Left renal cortex interstitium (tissue), 4 donors: ENCODE measurements at regions not wholly inside any gene's neighbourhood (a gene's known extent, or its start where the extent isn't known, plus 50 kb on each side); places are given as distances from the start of the nearest gene placed in this dataset.

Experiments
- DNase-seq, 4 donors: peaks; one replicate each; pipeline ENCODE4 v3.0.0-alpha.2; 2013; ENCODE audit warnings: low read depth in 4 of 4, low spot score in 2 of 4, missing footprints in 1 of 4

DNA sequence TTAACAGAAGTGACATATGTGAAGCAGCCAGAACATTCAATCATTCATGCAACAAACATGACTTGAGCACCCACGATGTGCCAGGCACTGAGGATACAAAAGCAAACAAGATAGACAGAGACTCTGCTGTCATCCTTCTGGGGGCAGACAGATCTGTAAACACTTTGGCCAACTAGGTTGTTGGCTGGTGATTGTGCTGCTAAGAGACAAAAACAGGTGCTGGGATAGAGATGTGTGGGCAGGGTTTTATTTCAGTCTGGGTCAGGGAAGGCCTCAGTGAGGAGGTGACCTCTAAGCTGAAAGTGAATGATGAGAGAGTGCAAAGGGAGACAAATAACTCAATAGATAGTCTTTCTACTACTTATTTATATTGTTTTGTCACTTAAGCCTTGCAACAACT lies 147.0 kb upstream of the VEPH1 start:
- no peak for DNase-seq

DNA sequence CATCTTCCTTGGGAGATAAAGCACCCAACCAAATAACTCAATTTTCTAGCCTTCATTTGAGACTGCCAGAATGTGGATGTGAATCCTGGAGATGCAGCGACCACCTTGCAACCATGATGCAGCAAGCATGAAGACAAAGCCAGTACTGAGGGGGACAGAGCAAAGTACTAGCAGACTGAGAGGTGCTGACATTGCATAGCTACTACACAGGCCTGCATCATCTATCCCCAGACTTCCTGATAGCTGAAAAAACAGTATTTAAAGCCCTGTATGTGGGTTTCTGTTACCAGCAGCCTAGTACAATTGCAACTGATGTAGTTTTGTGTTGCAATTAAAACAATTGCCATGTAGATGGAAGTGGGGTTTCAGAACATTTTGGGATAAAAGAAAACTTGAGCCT lies 146.3 kb upstream of the VEPH1 start:
- DNase-seq: no peak

DNA sequence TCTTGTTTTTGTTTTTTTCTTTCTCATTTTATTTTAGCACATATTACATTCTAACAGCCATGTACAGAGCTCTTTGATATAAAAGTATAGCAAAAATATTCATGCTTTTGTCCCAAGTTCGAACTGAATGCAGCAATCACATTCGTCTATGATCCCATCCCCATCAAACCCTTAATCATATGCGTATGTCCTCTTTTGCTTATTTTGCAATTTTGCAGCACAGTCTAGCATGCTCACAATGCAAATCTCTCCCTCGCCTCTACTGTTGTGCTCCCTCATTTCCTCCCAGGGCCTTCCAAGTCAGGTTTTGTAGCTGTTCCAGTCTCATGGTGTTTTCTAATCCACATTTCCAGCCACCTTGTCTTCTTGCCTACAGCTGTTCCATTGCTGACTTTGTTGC lies 144.6 kb upstream of the VEPH1 start:
- DNase-seq: no peak

DNA sequence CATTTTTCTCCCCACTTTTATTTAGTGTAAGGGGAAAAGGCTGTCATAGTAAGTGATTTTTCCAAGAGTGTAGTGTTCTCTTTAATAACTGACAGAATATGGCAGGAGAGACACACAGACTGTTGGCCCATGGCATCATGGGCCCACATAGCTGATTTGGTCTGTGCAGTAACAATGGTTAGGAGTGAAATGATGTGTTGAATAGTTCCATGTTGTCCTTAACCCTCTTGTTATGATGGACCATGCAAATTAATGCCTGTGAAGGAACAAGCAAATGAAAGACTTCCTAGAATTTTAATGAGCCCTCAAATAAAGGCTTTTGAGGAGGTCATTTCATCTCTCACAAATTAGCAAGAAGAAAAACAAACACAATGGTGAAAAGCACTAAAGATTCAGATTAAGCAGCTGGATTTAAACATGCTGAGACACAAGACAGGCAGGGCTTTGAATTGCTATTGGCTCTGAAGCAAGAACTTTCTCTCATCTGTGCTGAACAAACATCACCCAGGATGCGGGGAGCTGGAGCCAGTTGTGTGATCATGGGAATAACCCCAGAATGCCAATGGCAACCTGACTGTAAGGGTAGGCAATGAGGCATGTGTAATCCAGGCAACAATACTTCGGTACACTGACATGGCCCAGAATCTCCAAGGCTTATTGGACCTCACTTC lies 136.7 kb upstream of the VEPH1 start:
- DNase-seq: no peak

DNA sequence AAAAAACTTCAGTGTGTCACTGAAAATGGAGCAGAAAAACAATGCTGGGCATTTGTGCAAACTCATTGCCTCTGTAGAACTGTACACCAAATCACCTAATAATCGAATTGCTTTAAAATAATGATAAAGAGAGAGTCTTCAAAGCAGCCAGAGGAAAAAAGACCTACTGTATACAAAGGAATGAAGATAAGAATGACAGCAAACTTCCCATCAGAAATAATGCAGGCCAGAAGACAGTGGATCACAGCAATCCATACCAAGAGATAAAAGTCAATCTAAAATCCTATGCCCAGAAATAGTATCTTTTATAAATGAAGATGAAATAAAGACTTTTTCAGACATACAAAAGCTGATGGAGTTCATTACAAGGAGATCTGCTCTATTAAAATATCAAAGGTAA lies 134.7 kb upstream of the VEPH1 start:
- DNase-seq: no peak

DNA sequence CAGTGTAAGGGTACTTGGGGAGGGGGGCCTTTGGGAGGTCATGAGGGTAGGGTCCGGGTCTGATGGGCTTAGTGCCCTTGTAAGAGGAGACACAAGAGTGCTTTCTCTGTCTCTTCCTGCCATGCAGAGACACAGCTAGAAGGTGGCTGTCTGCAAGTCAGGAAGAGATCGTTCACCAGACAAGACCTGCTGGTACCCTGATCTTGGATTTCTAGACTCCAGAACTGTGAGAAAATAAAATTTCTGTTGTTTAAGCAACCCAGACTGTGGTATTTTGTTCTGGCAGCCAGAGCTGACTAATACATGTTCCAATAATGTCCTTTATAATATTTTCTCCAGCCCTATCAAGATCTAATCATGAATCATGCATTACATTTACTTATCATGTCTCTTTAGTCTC lies 130.0 kb upstream of the VEPH1 start:
- DNase-seq: no peak

DNA sequence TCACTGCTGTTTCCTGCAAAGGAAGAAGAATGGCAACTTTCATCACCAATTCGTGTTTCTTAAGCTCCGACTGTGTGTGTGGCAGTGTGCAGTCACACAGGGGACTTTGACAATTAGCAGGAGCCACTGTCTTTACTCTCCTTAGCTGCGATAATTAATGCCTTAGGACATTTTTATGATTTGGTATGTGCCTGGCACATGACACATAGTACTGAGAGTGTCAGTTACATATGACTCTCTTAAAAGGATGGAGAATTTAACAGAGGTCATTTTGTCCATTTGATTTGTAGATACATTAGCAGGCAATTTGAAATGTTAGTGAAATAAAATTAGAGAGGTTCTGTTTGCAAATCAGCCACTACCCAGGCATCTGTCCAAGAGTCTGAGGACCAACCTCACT lies 128.9 kb upstream of the VEPH1 start:
- no peak for DNase-seq

DNA sequence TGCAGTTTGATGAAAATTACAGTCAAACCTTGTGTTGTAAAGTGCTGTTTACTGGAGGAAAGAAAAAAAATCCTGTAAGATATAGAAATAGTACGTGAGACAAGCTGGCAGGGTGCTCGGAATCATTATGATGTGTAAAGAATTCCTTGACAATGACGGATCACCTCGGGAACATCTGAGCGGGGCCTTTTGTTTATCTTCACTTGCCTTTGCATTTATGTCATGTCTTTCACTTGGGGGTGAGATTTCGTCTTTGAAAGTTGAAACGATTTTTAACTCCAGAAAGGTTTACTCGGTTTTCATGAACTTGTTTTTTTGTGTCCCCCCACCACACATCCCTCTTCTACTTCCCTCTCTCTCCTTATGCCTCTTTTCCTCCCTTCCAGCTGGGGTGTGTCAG lies 128.3 kb upstream of the VEPH1 start:
- DNase-seq: peak in 2 of 4 donors; percentile 2 to 8

DNA sequence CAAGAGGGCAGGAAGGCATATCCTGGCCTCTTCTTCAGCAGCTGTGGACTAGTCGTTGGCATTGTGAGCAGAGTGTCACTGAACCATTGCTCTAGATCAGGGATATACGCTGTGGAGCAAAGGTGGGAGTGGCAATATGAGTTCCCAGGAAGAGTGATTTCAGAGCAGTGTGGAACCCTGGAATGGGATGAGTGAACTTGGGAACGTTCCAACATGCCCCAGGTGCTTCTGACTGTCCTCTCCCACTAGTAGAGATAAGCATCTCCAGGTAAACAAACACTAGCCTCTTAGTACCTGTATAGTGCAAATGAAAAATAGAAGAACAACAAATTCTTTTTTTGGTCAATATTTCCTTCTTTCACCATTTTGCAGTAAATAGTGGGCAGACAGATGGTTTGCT lies 123.6 kb upstream of the VEPH1 start:
- DNase-seq: no peak

DNA sequence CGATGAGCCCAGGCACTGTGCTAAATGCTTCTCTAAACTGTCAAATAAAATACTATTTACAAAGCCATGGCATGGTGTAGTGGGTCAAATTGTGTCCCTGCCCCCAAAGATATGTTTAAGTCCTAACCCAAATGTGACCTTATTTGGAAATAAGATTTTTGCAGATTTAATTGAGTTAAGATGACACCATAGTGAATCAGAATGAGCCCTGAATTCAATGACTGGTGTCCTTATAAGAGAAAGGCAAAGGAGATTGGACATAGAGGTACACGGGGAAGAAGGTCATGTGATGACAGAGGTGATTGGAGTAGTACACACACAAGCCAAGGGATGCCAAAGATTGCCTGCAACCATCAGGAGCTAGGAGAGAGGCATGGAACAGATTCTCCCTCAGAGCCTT lies 121.6 kb upstream of the VEPH1 start:
- DNase-seq: no peak

DNA sequence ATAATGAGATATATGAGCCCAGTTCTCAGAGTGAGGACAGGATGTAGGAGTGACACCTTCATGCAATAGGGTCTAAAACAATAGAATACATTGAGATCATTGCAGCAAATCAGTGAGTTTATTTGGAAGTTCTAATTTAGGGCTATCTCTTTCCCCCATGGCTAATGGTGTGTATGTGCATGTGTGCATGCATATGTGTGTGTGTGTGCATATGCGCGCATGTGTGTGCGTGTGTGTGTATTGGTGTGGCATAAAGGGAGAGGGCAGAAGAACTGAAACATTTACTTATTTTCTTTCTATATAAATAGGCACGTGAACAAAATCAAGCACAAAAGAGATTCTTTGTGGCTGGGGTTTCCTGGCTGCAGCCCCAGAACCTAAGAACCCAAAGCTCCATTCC lies 115.7 kb upstream of the VEPH1 start:
- no peak for DNase-seq

DNA sequence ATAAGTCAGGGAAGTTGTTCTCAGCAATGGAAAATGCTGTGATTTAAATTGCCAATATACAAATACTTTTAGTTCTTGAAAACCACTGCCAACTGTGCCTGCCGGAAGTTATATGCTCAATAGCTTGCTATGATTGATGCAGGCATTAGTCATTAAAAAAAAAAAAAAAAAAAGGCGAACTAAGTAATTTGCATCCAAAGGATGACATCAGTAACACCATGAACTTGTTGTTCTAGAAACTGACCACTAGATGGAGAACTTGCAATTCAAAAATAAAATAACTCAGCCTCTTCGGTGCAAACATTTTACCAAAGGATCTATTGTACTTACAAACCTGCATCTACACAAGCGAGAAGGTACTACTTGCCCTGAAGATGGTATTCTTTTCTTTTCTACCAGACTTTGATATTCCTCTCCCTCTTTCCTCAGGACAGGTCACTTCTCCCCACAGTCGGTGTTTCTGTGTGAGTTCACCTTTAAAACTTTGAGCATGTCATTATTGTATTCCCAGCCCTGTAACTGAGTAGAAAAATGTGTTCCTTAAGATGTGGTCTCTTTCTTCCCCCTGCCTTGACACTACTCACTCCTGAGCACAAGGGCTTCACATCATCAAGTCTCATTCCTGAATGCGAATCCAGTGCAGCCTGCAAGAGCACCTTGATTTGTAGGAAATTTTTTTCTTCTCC lies 115.0 kb upstream of the VEPH1 start:
- DNase-seq: peak in 1 of 4 donors; percentile 49

DNA sequence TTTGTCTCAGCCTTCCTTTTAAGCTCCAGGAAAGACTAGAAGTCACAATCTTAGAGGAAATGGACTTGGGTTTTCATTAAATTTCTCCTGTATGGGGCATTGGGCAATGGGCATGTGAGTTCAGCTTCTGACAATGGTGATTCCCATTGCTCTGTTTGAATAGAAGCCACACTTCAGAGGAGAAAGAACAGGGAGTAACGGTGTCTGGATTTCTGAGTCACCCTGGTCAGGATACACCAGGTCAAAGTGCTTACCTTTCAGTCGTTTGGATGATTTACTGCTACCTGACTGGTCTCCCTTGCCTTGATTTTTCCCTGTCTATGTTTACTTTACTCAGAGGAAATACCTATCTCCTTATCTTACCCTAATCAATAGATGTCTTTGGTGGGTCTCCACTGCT lies 111.7 kb upstream of the VEPH1 start:
- DNase-seq: no peak

DNA sequence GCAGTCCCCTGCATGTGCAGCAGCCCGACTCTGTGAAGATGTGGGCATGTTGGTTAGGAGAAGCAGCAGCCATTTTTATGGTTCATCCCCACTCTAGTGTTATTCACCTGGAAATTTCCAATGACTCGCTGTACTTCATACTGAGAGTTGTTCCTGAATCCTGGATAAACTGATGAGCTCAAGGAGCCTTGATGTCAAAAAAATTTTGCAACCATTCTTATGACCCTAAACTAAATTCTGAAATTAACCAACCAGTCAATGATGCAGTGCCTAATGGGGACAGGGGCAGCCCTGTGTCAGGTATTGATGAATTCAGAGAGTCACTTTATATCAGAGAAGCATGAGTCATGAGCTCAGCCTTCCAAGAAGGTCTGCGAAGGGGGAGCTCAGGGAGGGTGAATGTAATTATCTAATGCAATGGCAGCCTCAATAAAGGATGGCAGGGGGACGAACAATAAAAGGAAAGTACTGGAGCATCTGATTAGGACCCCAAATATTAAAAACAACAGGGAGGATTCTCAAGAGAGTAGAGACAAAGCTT lies 108.4 kb upstream of the VEPH1 start:
- no peak for DNase-seq

DNA sequence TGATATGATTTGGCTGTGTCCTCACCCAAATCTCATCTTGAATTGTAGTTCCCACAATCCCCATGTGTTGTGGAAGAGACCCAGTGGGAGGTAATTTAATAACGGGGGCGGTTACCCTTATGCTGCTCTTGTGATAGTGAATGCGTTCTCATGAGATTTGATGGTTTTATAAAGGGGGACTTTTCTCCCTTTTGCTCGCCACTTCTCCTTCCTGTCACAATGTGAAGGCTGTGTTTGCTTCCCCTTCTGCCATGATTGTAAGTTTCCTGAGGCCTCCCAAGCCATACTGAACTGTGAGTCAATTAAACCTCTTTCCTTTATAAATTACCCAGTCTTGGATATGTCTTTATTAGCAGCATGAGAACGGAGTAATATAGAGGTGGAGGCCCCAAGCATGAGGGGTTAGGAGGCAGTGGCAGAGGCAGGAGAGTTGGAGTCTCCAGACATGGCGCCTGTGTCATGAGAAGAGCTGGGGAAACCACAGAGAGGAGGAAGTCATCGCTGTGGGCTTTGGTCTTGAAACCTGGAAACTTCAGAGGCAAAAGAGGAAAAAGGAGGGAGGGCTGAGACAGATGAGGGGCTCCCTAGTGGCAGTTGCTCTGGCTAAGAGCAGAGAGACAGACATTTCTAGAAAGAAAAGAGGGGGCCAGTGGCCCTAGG lies 107.8 kb upstream of the VEPH1 start:
- no peak for DNase-seq

DNA sequence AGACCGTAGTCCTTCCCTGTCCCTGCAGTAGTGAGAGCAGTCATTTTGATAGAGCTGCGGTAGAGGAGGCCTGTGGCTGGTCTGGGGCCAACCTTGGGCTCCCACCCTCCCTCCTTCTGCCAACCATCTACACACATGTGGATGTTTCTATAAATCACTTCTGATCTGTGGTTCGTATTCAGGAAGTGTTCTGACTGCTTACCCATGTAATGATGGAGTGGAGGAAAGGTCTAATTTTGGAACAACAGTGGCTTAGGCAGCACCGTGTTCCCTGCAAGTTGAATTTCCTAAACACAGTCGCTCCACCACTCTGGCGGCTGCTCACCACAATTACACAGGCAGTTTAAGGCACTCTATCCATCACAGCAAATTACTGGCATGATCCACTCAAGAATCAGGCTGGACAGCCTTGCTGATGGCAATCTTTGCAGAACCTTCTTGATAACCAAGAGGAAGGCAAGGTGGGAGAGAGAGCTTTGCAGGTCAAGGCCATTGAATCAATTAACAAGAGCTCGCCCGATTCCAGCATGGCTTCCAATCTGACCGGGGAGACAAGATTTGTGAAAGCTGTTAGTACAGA lies 104.7 kb upstream of the VEPH1 start:
- no peak for DNase-seq

DNA sequence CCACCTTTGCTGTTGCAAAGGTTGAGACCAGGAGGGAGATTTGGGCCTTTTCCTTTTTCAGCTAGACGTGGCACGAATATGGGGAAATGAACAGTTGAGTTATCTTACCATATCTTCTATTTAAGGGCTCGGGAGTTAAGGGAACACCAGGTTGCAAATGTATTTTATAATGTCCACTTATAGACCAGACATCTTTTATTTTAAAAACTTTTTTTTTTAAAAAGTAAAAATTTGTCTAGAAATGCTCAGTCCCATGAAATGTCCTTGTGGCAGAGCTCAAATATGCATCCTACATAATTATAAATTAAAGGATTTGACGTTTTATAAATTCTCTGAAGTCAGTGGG lies 103.6 kb upstream of the VEPH1 start:
- no peak for DNase-seq

DNA sequence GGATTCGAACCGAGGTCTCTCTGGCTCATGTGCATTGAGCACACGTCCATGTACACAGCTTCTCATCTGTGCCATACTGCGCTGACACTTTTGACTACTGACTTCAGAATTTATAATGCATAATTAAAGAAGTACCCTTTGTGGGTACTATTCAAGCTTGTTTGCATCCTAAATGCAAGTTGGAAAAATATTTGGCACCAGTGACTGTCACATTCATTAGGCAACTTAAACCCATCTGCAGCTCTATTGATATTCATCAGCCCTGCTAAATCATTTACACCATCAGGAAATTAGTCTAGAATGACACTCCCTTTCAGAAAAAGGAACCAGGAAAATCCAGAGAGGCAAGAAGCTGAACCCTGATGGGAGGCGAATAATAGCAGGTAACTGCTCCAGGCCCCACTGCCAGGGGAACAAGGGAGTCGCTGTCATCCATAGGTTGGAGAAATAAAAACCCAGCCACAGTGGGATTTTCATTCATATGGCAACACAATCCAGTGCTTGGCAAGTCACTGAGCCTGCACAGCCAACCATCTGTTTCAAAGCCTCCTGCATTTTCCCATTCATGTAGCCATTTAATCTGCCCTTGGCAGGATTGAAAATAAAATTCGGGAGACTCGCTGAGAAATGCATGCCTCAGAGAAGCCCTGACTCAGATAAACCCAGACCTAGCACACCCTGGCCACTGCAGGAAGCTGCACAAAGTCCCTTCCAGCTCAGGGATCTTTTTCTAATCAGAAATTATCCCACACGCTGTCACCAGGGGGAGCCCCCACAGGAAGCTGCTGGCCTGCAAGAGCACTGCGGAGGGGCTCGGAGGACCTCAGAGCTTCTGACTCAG lies 103.0 kb upstream of the VEPH1 start:
- DNase-seq: peak in 2 of 4 donors; percentile 24 to 40

DNA sequence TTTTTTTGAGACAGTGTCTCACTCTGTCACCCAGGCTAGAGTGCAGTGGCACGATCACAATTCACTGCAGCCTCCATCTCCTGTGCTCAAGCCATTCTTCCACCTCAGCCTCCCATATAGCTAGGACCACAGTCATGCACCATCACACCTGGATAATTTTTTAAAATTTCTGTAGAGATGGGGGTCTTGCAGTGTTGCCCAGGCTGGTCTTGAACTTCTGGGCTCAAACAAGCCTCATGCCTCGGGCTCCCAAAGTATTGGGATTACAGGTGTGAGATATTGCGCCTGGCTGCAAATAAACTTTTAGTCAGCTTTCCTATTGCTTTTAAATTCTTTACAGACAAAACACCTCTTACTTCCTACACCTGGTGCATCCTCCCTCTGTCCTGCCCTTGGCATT lies 102.1 kb upstream of the VEPH1 start:
- DNase-seq: no peak

DNA sequence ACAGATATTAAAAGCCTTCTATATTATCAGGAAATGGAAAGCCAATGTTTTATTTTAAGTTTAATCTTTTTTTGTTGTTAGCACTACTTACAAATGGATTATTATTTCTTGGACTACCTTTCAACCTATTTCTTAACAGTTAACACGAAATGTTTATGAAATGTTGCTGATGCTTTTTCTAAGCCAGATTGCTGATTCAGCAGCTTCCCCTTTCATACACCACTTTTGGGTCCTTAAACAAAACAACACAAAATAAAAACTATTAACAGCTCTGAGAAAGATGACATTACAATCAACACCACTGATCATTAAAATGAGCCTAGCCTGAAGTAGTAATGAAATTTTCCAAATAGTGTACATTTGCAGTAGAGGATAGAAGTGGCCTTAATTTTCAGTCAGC lies 99.2 kb upstream of the VEPH1 start:
- no peak for DNase-seq

DNA sequence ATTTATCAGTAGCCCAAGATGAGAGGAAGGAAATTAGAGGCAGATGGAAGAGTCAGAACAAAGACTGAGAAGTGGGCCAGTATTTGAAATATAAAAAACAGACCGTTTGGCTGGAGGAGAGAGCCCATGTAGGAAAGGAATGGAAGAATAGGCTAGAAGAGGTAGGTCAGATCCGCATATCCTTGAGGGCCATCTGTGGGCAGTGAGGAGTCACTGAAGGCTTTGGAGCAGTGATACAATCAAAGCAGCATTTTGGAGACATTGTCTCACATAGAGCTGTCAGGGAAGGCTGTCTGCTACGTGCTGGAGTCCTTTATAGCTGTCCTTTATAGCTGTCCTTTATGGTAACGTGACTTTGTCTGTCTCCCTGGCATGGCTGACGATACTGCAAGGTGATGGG lies 92.0 kb upstream of the VEPH1 start:
- no peak for DNase-seq
